IPS DF 6.9 (cell line): ENCODE measurements at regions not wholly inside any gene's neighbourhood (a gene's known extent, or its start where the extent isn't known, plus 50 kb on each side); places are given as distances from the start of the nearest gene placed in this dataset.

ENCODE experiments used
- DNase-seq: peaks from one replicate; pipeline ENCODE4 v3.0.0-alpha.2; 2013; ENCODE audit warnings: low read depth, low spot score
- H3K27ac ChIP-seq: one replicate; pipeline ENCODE4 v1.5.1; 2013; ENCODE audit warnings: low read length, control low read depth
- H3K27me3 ChIP-seq: 2 replicates; pipeline ENCODE4 v1.6.1; 2013; ENCODE audit warnings: mild to moderate bottlenecking, low read length; ENCODE audit not compliant: control insufficient read depth, insufficient read depth
- H3K36me3 ChIP-seq: 2 replicates; pipeline ENCODE4 v1.6.1; 2013; ENCODE audit warnings: low read length; ENCODE audit not compliant: control insufficient read depth, insufficient read depth
- H3K4me1 ChIP-seq: 2 replicates; pipeline ENCODE4 v1.6.1; 2013; ENCODE audit warnings: low read length; ENCODE audit not compliant: control insufficient read depth, insufficient read depth
- H3K4me3 ChIP-seq: 2 replicates; pipeline ENCODE4 v1.5.1; 2013; ENCODE audit warnings: mild to moderate bottlenecking, low read length
- H3K9me3 ChIP-seq: 2 replicates; pipeline ENCODE4 v1.6.1; 2013; ENCODE audit warnings: low read length, inconsistent platforms; ENCODE audit not compliant: control insufficient read depth, insufficient read depth
- WGBS: extraction: QIAGEN DNeasy Blood & Tissue Kit; methylation state at CpG from one replicate; pipeline ENCODE4 v1.1.7; 2013; ENCODE audit warnings: mixed read lengths, missing lambda C conversion rate; ENCODE audit not compliant: insufficient read length, insufficient coverage; 5-methylcytosine and 5-hydroxymethylcytosine counted together

DNA sequence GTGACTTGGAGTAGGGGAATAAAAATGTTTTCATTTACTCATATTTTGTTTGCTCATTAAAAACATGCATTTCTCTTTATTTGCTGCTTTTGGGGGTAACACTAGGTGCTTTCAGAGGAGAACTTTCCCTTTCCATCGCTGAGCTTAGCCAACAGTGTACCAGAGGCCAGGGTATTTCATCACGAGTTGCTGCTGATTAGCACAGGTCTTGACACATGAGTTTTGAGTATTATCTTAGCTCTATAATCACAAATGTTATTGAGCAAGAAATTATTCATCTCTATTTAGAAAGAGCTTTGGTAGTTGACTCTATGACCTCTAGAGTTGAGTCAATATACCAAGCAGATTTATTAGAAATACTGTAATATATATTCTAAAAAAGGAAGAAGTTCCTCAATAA lies 375.9 kb downstream of the NXPH1 start:
- no peak overlapping the region for H3K4me3 ChIP-seq
- DNase-seq: no peak
- WGBS: no CpG with 5 or more reads among the region's 2 CpGs

DNA sequence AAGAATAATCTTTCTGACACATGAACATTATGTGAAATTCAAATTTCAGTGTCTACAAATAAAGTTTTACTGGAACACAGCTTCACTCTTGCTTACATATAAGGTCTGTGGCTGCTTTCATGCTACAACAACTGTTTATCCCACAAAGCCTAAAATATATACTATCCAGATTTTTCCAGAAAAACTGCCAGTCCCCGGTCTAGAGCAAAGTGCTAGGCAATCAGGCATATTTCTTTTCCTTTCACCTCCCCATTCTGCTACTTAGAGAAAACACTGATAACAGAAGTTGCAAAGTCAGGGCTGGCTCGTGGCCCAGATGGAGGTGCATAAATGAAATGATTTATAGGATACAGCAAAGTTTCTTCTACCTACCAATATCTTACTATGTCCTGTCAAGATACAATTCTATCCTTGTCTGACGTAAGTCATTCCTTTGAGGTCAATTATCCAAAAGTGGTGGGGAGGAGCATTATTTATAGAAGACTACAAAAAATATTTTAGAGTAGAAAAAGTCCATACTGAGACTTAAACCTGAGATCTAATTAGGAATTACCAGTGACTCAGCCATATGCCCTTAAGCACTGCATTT lies 384.1 kb downstream of the NXPH1 start:
- DNase-seq: no peak
- no CpG with 5 or more reads among the region's 3 CpGs for WGBS
- no peaks in the 10 kb centered on the region for H3K9me3 ChIP-seq
- H3K36me3 ChIP-seq: no peaks in the 10 kb centered on the region
- no peaks in the 10 kb centered on the region for H3K4me1 ChIP-seq
- no peaks in the 10 kb centered on the region for H3K27me3 ChIP-seq
- no peak overlapping the region for H3K4me3 ChIP-seq
- no peak overlapping the region for H3K27ac ChIP-seq

More for the DNA sequence above, 375.9 kb downstream of the NXPH1 start:
- H3K4me1 ChIP-seq: no peaks in the 10 kb centered on the region
- H3K36me3 ChIP-seq: no peaks in the 10 kb centered on the region
- no peaks in the 10 kb centered on the region for H3K27me3 ChIP-seq
- H3K27ac ChIP-seq: no peak overlapping the region
- H3K9me3 ChIP-seq: no peaks in the 10 kb centered on the region

DNA sequence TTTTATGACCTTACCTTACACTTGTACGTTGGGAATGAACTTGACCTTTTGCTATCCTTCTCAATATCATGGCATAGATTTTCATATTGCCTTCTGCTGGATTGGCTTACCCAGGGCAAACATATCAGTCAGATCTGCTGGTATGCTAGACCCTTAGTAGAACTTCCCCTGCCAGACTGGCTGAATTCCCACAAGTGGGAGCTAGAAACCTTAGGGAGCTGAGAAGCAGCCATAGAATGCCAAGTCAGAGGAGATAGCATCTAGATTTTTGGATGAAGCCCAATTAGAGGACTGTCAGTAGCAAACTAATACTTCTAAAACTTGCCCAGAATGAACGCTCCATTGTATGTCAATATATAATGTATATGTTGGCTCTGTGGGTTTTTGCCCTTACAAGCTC lies 385.0 kb downstream of the NXPH1 start:
- Histone ChIP-seq H3K27me3 (no peaks in the 10 kb centered on the region), H3K4me1 (no peaks in the 10 kb centered on the region), H3K27ac (no peak overlapping the region), H3K36me3 (no peaks in the 10 kb centered on the region), H3K4me3 (no peak overlapping the region), H3K9me3 (no peaks in the 10 kb centered on the region)
- no peak for DNase-seq
- WGBS: no CpG with 5 or more reads among the region's 2 CpGs

DNA sequence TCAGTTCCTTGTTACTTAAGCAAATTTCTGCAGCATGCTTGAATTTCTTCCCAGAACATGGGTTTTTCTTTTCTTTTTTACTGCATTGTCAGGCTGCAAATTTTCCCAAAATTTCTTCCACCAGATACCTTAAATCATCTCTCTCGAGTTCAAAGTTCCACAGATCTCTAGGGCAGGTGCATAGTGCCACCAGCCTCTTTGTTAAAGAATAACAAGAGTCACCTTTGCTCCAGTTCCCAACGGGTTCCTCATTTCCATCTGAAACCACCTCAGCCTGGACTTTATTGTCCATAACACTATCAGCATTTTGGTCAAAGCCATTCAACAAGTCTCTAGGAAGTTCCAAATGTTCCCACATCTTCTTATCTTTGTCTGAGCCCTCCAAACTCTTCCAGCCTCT lies 389.2 kb downstream of the NXPH1 start:
- Histone ChIP-seq H3K4me3 (no peak overlapping the region), H3K9me3 (no peaks in the 10 kb centered on the region), H3K27ac (no peak overlapping the region), H3K36me3 (no peaks in the 10 kb centered on the region), H3K27me3 (no peaks in the 10 kb centered on the region), H3K4me1 (no peaks in the 10 kb centered on the region)
- no peak for DNase-seq
- WGBS: no CpG with 5 or more reads among the region's 2 CpGs

DNA sequence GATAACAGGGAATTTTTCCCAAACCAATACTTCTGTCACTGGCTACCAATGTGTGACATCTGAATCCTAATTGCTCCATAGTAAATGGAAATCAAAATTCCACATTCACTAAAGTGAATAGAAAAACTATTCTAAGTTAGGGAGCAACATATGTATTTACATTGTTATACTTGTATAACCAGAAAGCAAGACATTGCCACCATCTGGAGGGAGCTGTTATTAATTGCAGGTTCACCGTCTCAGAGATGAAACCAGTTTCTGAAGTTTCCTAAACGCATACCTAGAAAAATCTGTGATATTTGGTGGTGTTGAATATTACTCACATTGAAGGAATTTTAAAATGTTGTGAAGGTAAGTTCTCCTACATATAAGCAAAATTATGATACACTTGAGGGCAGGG lies 390.1 kb downstream of the NXPH1 start:
- Histone ChIP-seq H3K27me3 (no peaks in the 10 kb centered on the region), H3K4me3 (no peak overlapping the region), H3K27ac (no peak overlapping the region), H3K4me1 (no peaks in the 10 kb centered on the region), H3K9me3 (no peaks in the 10 kb centered on the region), H3K36me3 (no peaks in the 10 kb centered on the region)
- no peak for DNase-seq
- no CpG with 5 or more reads among the region's 2 CpGs for WGBS

DNA sequence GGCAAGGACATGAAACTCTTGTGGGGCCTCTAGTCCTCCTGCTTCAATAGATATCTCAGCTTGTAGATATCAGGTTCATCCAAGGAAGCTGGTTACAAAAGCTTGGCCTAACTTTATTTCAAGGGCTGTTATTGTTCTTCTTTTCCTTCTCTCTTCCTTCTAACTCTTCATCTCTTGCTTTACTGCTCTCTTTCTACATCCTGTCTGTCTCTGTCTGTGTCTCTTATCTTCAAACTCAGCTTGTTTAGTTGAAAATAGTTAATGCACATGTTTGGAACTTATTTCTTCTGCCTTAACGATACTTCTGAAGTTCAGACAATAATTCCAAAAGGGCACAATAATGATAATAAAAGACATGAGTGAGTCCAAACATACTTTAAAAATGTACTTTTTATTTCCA lies 393.9 kb downstream of the NXPH1 start:
- Histone ChIP-seq H3K27ac (no peak overlapping the region), H3K4me1 (no peaks in the 10 kb centered on the region), H3K36me3 (no peaks in the 10 kb centered on the region), H3K27me3 (no peaks in the 10 kb centered on the region), H3K9me3 (no peaks in the 10 kb centered on the region), H3K4me3 (no peak overlapping the region)
- DNase-seq: no peak
- no CpG with 5 or more reads among the region's 1 CpG for WGBS

DNA sequence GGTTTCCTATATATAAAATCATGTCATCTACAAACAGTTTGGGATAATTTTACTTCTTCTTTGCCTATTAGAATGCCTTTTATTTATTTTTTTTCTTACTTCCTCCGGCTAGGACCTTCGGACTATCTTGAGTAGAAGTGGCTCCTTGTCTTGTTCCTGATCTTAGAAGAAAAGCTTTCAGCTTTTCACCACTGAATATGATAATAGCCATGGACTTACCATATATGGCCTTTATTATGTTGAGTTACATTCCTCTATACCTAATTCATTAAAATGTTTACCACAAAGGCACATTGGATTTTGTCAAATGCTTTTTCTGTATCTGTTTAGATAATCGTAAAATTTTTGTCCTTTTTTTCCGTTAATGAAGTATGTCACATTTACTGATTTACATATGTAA lies 395.7 kb downstream of the NXPH1 start:
- no peaks in the 10 kb centered on the region for H3K4me1 ChIP-seq
- DNase-seq: no peak
- no peak overlapping the region for H3K4me3 ChIP-seq
- no peaks in the 10 kb centered on the region for H3K9me3 ChIP-seq
- no peak overlapping the region for H3K27ac ChIP-seq
- no peaks in the 10 kb centered on the region for H3K27me3 ChIP-seq
- WGBS: no CpG with 5 or more reads among the region's 4 CpGs
- no peaks in the 10 kb centered on the region for H3K36me3 ChIP-seq

DNA sequence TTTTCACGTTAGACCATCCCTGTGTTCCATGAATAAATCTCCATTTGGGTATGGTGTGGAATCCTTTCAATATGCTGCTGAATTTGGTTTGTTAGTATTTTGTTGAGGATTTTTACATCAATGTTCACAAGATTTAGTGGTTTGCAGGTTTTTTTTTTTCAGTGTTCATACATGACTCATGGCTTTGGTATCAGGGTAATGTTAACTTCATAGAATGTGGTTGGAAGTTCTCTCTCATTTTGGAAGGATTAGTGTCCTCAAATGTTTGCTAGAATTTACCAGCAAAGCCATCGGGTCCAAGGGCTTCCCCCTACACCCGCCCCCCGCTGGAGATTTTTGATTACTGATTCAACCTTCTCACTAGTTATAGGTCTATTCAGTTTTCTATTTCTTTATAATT lies 398.0 kb downstream of the NXPH1 start:
- no peaks in the 10 kb centered on the region for H3K36me3 ChIP-seq
- no CpG with 5 or more reads among the region's 4 CpGs for WGBS
- DNase-seq: no peak
- no peaks in the 10 kb centered on the region for H3K4me1 ChIP-seq
- H3K27me3 ChIP-seq: no peaks in the 10 kb centered on the region
- H3K4me3 ChIP-seq: no peak overlapping the region
- no peak overlapping the region for H3K27ac ChIP-seq
- no peaks in the 10 kb centered on the region for H3K9me3 ChIP-seq

DNA sequence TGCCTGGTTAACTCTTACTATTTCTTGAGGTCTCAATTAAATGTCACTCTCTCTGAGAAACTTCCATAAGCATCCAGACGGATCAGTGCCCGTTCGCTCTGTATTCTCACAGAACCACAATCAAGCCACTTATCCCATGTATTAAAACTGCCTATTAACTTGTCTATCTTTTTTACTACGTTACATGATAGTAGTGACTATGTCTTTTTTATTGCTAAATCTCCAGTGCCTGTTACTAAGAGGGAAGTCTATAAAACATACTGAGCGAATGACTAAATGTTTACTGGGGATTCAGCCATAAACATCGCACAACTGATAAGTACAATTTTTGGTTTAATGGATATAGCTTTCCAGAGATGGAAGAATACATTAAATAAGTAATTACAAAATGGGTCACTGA lies 399.9 kb downstream of the NXPH1 start:
- DNase-seq: no peak
- Histone ChIP-seq H3K27ac (no peak overlapping the region), H3K4me3 (no peak overlapping the region), H3K36me3 (no peaks in the 10 kb centered on the region), H3K27me3 (no peaks in the 10 kb centered on the region), H3K4me1 (no peaks in the 10 kb centered on the region), H3K9me3 (no peaks in the 10 kb centered on the region)
- no CpG with 5 or more reads among the region's 6 CpGs for WGBS

DNA sequence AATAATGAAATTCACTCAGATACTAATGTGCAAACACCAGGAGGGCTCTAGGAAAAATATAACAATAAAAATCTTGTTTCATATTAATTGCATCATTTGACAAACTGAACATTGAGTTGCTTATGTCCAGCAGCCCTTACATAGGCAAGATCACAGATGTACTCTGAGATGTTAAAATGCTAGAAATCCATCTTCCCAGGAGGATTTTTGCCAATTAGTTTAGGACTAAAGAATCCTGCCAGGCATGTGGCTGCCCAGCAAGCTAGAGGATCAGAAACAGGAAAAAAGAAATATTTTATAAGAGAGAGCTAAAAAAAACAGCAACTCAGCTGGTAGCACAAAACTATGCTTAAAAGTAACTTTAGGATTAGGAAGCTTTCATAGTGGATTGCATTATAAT lies 407.8 kb downstream of the NXPH1 start:
- no peak for DNase-seq
- no peaks in the 10 kb centered on the region for H3K27me3 ChIP-seq

DNA sequence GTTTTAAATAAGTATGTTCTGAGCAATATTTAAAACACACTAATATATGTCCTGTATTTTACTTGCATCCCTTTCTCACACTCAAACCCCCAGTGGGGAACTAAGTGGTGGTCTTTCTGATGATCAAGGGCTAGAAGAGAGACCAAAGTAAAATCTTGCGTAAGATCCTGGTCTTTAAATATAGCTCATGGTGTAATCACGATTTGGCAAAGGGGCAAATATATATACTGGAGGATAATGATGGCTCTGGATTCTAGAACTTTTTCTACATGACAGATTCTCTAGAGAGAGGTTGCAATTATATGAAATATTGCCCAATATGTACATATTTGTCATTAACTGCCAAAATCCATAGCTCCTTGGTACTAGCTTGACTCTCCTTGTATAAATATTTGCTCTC lies 438.3 kb downstream of the NXPH1 start:
- no peaks in the 10 kb centered on the region for H3K4me1 ChIP-seq
- H3K27me3 ChIP-seq: no peaks in the 10 kb centered on the region
- no peaks in the 10 kb centered on the region for H3K36me3 ChIP-seq
- no peak overlapping the region for H3K4me3 ChIP-seq
- DNase-seq: no peak
- no peaks in the 10 kb centered on the region for H3K9me3 ChIP-seq
- H3K27ac ChIP-seq: no peak overlapping the region
- WGBS: no CpG with 5 or more reads among the region's 2 CpGs

More for the DNA sequence above, 407.8 kb downstream of the NXPH1 start:
- no peaks in the 10 kb centered on the region for H3K36me3 ChIP-seq
- H3K4me1 ChIP-seq: no peaks in the 10 kb centered on the region
- no peak overlapping the region for H3K4me3 ChIP-seq
- H3K9me3 ChIP-seq: no peaks in the 10 kb centered on the region
- H3K27ac ChIP-seq: no peak overlapping the region
